Thyroid gland (tissue), 4 donors: ENCODE measurements at regions not wholly inside any gene's neighbourhood (a gene's known extent, or its start where the extent isn't known, plus 50 kb on each side); places are given as distances from the start of the nearest gene placed in this dataset.

Source experiments
- DNase-seq, 2 donors: peaks; one replicate each; pipeline ENCODE4 v3.0.0-alpha.2; 2019
- H3K27ac ChIP-seq, 3 donors: fragments of 200-600 bp; sonication (generic); 1 replicate in 2 of 3; 2 replicates in 1 of 3; pipeline ENCODE4 v1.5.1; 2016 to 2019; ENCODE audit warnings: mild to moderate bottlenecking in 1 of 3, moderate library complexity in 1 of 3
- H3K27me3 ChIP-seq: fragments of 200-600 bp; sonication (generic); one replicate; pipeline ENCODE4 v1.5.1; 2019
- H3K36me3 ChIP-seq, 2 donors: fragments of 200-600 bp; sonication (generic); one replicate each; pipeline ENCODE4 v1.5.1; 2016 to 2019
- H3K4me1 ChIP-seq, 2 donors: fragments of 200-600 bp; sonication (generic); one replicate each; pipeline ENCODE4 v1.5.1; 2017 to 2019
- H3K4me3 ChIP-seq, 3 donors: fragments of 200-600 bp; sonication (generic); replicated peaks in 1 of 3; 1 replicate in 2 of 3; 2 replicates in 1 of 3; pipeline ENCODE4 v1.5.1; 2016; ENCODE audit warnings: mild to moderate bottlenecking in 1 of 3
- H3K9me3 ChIP-seq: fragments of 200-600 bp; sonication (generic); one replicate; pipeline ENCODE4 v1.5.1; 2017
- CTCF ChIP-seq, 6 experiments: fragments of 200-600 bp in 3 of 6; fragments of 450-650 bp in 3 of 6; sonication (generic) in 3 of 6; IDR thresholded peaks; one replicate each; pipeline ENCODE4 v1.5.1; 2016 to 2019; ENCODE audit warnings: antibody characterized with exemption in 6 of 6, mild to moderate bottlenecking in 2 of 6, inconsistent platforms in 1 of 6, moderate library complexity in 1 of 6
- POLR2A ChIP-seq, 2 donors: fragments of 450-650 bp; IDR thresholded peaks; one replicate each; pipeline ENCODE4 v1.6.1; 2017; ENCODE audit warnings: antibody characterized with exemption in 2 of 2, mild to moderate bottlenecking in 2 of 2, moderate library complexity in 1 of 2
- WGBS, 2 donors: methylation state at CpG; one replicate each; pipeline ENCODE4 v1.1.5; 2017; 5-methylcytosine and 5-hydroxymethylcytosine counted together
- intact Hi-C: fragments of 100-400 bp; cut with DNase I; formaldehyde crosslinking; loops from one replicate; pipeline ENCODE4 v1.15.1; 2023

- Histone ChIP-seq H3K9me3 (no peaks in the 10 kb centered on the region), H3K27me3 (no peaks in the 10 kb centered on the region), H3K4me1 (no peaks in the 10 kb centered on the region), H3K4me3 (no peak overlapping the region), H3K27ac (no peak overlapping the region), H3K36me3 (no peaks in the 10 kb centered on the region)
- intact Hi-C loops, result no loop called here
- DNase-seq, result no peak
- WGBS, 2 donors, result 80 to 91% methylated on average over 1 of the region's 1 CpG
- TF ChIP-seq POLR2A (IDR thresholded peaks at IDR 0.05) (no peak), CTCF (IDR thresholded peaks at IDR 0.05) (no peak)
These were observed 66.3 kb upstream of the UFM1 start for GRCh38 chr13:38283346-38283745.

- Histone ChIP-seq H3K4me1 (no peaks in the 10 kb centered on the region), H3K27me3 (no peaks in the 10 kb centered on the region), H3K9me3 (no peaks in the 10 kb centered on the region), H3K36me3 (no peaks in the 10 kb centered on the region), H3K4me3 (no peak overlapping the region), H3K27ac (no peak overlapping the region)
- intact Hi-C loops, result no loop called here
- TF ChIP-seq CTCF (IDR thresholded peaks at IDR 0.05) (no peak), POLR2A (IDR thresholded peaks at IDR 0.05) (no peak)
- DNase-seq, result peak; percentile 46 to 53
- WGBS, 2 donors, result 0 to 27% methylated on average over 1 to 2 of the region's 2 CpGs
These were observed 84.5 kb upstream of the UFM1 start for GRCh38 chr13:38265132-38265497.

DNA sequence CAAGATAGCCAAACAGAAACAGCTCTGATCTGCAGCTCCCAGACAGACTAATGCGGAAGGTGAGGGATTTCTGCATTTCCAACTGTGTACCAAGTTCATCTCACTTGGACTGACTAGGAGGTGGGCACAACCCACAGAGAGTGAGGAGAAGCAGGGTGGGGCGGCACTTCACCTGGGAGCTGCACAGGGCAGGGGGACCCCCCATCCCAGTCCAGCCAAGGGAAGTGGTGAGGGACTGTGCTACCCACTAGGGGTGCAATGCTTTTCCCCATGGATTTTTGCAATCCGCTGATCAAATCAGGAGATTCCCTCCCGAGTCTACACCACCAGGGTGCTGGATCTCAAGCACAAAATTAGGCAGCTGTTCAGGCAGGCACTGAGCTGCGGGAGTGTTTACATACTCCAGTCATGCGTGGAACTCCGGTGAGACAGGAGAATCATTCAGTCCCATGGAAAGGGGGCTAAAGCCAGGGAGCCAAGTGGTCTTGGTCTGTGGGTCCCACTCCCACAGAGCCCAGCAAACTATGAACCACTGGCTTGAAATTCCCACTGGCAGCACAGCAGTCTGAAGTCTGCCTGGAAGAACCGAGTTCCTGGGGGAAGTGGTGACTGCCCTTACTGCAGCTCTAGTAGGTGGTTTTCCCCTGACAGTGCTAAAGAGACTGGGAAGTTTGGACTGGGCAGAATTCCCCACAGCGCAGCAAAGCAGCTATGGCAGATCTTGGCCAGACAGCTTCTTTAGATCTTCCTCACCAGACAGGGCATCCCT, 85.1 kb upstream of the UFM1 start:
- H3K27me3 ChIP-seq, result no peaks in the 10 kb centered on the region
- WGBS, 2 donors, result 37 to 48% methylated on average over 9 of the region's 9 CpGs
- H3K4me1 ChIP-seq, result no peaks in the 10 kb centered on the region
- DNase-seq, result peak; percentile 1 to 2
- no peak overlapping the region for H3K4me3 ChIP-seq
- H3K36me3 ChIP-seq, result no peaks in the 10 kb centered on the region
- no peak for TF ChIP-seq CTCF (IDR thresholded peaks at IDR 0.05)
- no peak for TF ChIP-seq POLR2A (IDR thresholded peaks at IDR 0.05)
- H3K27ac ChIP-seq, result no peak overlapping the region
- no peaks in the 10 kb centered on the region for H3K9me3 ChIP-seq
- intact Hi-C loops, result no loop called here

GRCh38 chr13:38262211-38262610, 87.4 kb upstream of the UFM1 start:
- no peaks in the 10 kb centered on the region for H3K4me1 ChIP-seq
- no peaks in the 10 kb centered on the region for H3K36me3 ChIP-seq
- intact Hi-C loops, result no loop called here
- H3K4me3 ChIP-seq, result no peak overlapping the region
- TF ChIP-seq CTCF (IDR thresholded peaks at IDR 0.05) (no peak), POLR2A (IDR thresholded peaks at IDR 0.05) (no peak)
- no peak for DNase-seq
- no peak overlapping the region for H3K27ac ChIP-seq
- H3K9me3 ChIP-seq, result no peaks in the 10 kb centered on the region
- H3K27me3 ChIP-seq, result no peaks in the 10 kb centered on the region

GRCh38 chr13:38255600-38255999, 94.1 kb upstream of the UFM1 start:
- Histone ChIP-seq H3K9me3 (no peaks in the 10 kb centered on the region), H3K36me3 (no peaks in the 10 kb centered on the region), H3K27me3 (no peaks in the 10 kb centered on the region), H3K4me1 (no peaks in the 10 kb centered on the region), H3K27ac (no peak overlapping the region), H3K4me3 (no peak overlapping the region)
- DNase-seq, result no peak
- TF ChIP-seq CTCF (IDR thresholded peaks at IDR 0.05) (no peak), POLR2A (IDR thresholded peaks at IDR 0.05) (no peak)
- intact Hi-C loops, result no loop called here
